ENCODE measurements at regions not wholly inside any gene's neighbourhood (a gene's known extent, or its start where the extent isn't known, plus 50 kb on each side); places are given as distances from the start of the nearest gene placed in this dataset.

- TF ChIP-seq CTCF (optimal IDR thresholded peaks at IDR 0.05 in 1 of 3, IDR thresholded peaks at IDR 0.05 in 1 of 3, conservative IDR thresholded peaks at IDR 0.05 in 1 of 3; ENCODE audit: extremely low read depth in 1 of 3, insufficient read depth in 2 of 3, low read length in 3 of 3) (no peak), EZH2 (IDR thresholded peaks at IDR 0.05; ENCODE audit: low read length) (no peak)
Measured at GRCh38 chr1:29456685-29457435, 220.5 kb downstream of the PTPRU start.

All from keratinocyte (primary cell).